ENCODE measurements at regions not wholly inside any gene's neighbourhood (a gene's known extent, or its start where the extent isn't known, plus 50 kb on each side); places are given as distances from the start of the nearest gene placed in this dataset.

- TF ChIP-seq, protein P1, sequence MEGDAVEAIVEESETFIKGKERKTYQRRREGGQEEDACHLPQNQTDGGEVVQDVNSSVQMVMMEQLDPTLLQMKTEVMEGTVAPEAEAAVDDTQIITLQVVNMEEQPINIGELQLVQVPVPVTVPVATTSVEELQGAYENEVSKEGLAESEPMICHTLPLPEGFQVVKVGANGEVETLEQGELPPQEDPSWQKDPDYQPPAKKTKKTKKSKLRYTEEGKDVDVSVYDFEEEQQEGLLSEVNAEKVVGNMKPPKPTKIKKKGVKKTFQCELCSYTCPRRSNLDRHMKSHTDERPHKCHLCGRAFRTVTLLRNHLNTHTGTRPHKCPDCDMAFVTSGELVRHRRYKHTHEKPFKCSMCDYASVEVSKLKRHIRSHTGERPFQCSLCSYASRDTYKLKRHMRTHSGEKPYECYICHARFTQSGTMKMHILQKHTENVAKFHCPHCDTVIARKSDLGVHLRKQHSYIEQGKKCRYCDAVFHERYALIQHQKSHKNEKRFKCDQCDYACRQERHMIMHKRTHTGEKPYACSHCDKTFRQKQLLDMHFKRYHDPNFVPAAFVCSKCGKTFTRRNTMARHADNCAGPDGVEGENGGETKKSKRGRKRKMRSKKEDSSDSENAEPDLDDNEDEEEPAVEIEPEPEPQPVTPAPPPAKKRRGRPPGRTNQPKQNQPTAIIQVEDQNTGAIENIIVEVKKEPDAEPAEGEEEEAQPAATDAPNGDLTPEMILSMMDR (IDR thresholded peaks at IDR 0.05) = no peak
- no peak for TF ChIP-seq POLR2A (IDR thresholded peaks at IDR 0.05; ENCODE audit: low read depth)
Measured at GRCh38 chr7:140235114-140235513, 58.3 kb upstream of the KDM7A start.
